GM13977 (cell line): ENCODE measurements at regions not wholly inside any gene's neighbourhood (a gene's known extent, or its start where the extent isn't known, plus 50 kb on each side); places are given as distances from the start of the nearest gene placed in this dataset.
"Not testable (repeated sequence)": the region's sequence is repeated elsewhere in the genome, so short reads cannot be mapped to it uniquely, and the experiment has no call there.

ENCODE experiments used
- DNase-seq: peaks from one replicate; pipeline ENCODE4 v3.0.0; 2012; ENCODE audit warnings: low spot score
- in situ Hi-C: fragments of 300-500 bp; cut with MboI; formaldehyde crosslinking; loops from one replicate; pipeline ENCODE4 v1.12.0; 2022; ENCODE audit warnings: low sequenced_read_pairs, low pct_unique_long_range_greater_than_20kb, mixed read lengths, inconsistent platforms; ENCODE audit not compliant: unreplicated experiment
- TF ChIP-seq, protein P1 (sequence below): IDR thresholded peaks from 2 replicates; pipeline ENCODE4 v1.5.1; 2012; ENCODE audit warnings: mild to moderate bottlenecking, control low read depth; ENCODE audit not compliant: insufficient read depth; ENCODE audit errors: extremely low read depth, missing control alignments

DNA sequence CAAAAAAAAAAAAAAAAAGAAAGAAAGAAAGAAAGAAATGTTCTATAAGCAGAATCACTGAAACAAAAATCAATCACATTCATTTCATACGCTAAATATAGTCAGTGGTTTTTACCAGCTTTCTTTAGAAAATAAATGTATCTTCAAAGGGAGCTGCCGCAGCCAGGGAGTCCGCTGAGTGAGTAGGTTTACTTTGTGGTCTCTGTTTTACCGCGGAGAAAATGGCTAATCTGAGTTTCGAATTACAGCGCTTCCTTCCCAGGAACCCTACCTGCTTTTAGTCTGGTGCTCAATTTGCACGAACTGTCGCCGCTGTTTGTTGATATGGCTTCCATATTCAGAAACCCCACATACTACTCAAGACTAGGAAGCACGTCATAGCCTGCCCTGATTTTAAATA is 102.4 kb downstream of the TFAP2A start:
- in situ Hi-C loops: no loop called here
- DNase-seq: no peak

DNA sequence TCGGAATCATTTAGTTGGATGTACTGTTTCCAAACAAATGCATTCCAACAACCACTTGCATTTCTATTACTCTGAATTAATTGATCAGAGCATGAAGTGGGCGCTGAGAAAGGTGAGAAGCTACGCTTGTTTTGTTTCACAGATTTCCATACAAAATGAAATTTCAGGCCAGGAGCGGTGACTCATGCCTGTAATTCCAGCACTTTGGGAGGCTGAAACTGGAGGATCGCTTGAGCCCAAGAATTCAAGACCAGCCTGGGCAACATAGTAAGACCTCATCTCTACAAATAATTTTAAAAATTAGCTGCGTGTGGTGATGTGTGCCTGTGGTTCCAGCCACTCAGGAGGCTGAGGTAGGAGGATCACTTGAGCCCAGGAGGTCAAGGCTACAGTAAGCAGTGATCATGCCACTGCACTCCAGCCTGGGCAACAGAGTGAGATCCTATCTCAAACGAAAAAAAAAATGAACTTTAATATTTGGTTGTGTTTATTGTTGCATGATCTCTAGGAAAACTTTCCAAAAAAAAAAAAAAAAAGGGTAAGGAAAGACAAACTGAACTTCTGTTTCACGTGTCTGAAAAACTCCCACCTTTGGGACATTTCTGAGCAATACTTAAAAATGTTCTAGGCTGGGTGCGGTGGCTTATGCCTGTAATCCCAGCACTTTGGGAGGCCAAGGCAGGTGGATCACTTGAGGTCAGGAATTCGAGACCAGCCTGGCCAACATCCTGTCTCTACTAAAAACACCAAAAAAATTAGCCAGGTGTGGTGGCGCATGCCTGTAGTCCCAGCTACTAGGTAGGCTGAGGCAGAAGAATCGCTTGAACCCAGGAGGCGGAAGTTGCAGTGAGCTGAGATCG is 103.1 kb downstream of the TFAP2A start:
- in situ Hi-C loops, DNase-seq: not testable (repeated sequence)

More for the DNA sequence above, 102.4 kb downstream of the TFAP2A start:
- TF ChIP-seq, protein P1, sequence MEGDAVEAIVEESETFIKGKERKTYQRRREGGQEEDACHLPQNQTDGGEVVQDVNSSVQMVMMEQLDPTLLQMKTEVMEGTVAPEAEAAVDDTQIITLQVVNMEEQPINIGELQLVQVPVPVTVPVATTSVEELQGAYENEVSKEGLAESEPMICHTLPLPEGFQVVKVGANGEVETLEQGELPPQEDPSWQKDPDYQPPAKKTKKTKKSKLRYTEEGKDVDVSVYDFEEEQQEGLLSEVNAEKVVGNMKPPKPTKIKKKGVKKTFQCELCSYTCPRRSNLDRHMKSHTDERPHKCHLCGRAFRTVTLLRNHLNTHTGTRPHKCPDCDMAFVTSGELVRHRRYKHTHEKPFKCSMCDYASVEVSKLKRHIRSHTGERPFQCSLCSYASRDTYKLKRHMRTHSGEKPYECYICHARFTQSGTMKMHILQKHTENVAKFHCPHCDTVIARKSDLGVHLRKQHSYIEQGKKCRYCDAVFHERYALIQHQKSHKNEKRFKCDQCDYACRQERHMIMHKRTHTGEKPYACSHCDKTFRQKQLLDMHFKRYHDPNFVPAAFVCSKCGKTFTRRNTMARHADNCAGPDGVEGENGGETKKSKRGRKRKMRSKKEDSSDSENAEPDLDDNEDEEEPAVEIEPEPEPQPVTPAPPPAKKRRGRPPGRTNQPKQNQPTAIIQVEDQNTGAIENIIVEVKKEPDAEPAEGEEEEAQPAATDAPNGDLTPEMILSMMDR: no peak

DNA sequence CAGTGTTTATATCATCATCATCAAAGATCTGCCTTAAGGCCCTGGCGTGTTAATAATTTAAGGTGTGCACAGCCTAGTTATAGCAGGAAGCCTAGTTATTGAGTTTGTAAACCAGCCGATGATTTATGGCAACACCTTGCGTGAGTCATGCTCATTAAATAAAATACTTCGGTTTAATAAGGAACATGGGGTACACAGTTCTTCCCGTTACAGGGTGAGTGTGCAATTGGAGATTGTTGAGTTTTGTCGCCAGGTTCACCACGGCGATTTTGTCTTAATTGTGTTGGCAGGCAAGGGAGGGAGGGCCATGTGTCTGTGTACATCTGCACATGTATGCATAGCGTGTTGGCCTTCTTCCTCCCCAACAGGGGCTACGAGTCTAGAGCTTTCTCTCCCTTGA is 104.0 kb downstream of the TFAP2A start:
- no peak for DNase-seq
- TF ChIP-seq, protein P1: no peak
- in situ Hi-C loops: no loop called here

DNA sequence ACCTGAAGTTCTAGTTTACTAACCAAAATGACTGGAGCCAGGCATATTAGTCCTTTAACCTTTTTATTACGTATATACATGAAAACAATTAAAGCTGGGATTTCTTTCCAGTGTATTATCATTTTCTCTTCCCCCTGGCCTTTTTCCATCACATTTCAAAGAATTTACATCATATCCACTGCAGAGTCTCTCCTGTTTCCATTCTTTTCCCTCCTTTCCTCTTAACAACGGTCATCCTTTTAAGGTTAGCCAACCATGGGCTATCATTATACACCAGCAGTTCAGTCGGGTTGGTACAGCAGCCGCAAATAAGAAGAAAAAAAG is 104.6 kb downstream of the TFAP2A start:
- TF ChIP-seq, protein P1: no peak
- no peak for DNase-seq

DNA sequence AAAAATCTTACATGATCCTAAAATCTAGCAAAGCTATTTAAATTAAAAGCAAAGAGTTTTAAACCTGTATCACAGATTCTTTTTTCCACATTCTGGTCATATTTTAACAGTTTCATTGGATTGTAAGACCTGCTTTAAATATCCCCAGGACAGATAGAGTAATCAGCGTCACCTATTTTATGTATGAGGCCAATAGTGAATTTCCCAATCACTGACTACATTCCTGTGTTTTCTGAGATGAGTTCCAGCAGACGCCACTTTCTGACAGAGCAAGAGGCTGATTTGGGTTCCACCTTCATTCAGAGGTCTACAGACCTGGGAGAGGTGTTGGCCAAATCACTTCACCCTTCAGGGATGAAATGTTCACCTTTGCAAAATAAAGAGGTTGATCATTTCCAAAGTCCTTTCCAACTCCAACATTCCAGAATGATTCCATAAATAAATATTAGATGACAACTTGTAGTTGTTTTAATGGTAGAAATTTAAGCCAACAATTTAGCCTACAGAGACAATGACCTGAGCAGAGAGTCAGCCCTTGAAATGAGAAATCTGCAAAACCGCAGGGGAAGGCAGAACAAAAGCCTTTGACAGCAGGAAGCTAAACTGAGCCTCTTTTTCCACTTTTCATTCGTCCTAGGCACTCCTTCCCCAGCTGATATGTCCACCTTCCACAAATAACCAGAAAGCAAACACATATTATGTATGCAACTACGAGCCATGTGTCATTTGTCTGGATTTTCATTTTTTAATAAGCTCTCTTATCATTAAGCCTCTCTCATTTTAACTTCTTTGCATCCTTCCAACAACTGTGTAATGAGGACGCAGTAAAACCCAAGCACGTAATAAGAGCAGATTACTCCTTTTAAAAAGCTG is 105.2 kb downstream of the TFAP2A start:
- no peak for DNase-seq
- TF ChIP-seq, protein P1: no peak
- in situ Hi-C loops: no loop called here

More for the DNA sequence above, 104.6 kb downstream of the TFAP2A start:
- in situ Hi-C loops: no loop called here

DNA sequence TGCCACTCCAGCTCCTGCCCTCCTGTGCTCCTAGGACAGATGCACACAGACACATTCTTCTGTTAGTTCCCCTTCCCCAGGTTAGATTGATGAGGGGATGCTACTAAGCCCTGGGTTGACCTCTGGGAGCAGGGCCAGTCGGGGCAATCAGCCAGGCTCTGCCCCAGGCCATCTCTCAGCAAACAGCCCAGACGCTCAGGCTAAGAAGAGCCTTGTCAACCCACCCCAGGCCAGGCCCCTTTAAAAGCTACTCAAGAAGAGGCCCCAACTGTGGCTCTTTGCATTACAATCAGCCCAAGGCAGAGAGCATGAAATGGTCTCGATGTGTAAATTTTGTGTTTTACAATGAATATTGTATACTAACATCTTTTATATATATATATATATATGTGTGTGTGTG is 107.4 kb downstream of the TFAP2A start:
- in situ Hi-C loops: no loop called here
- DNase-seq: no peak
- TF ChIP-seq, protein P1: no peak

DNA sequence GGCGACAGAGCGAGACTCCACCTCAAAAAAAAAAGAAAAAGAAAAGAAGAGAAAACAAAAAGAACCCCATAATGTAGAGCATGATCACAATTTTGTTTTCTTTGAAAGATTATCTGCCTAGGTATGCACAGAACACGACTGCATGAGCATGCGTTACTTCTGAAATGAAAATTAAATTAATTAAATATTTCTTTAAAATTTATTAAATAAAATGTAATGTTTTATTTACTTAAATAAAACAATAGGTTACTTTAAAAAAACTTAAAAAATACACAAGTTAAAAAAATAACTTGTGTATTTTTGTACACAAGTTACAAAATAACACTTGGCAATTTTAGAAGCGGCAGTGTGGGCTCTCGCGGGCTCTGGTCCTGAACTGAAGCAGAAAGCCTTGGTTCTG is 107.8 kb downstream of the TFAP2A start:
- in situ Hi-C loops: no loop called here
- DNase-seq: no peak

More for the DNA sequence above, 107.8 kb downstream of the TFAP2A start:
- TF ChIP-seq, protein P1: no peak
